H1 (cell line): ENCODE measurements at regions not wholly inside any gene's neighbourhood (a gene's known extent, or its start where the extent isn't known, plus 50 kb on each side); places are given as distances from the start of the nearest gene placed in this dataset.

ENCODE experiments used
- CTCF ChIA-PET: fragments of 300-600 bp; sonication (Branson Sonifier 250); formaldehyde crosslinking; loops from one replicate; lab custom pipeline; 2021; ENCODE audit not compliant: partially characterized antibody; lab: Charles Lee
- POLR2A ChIA-PET: fragments of 300-600 bp; sonication (Branson Sonifier 250); formaldehyde crosslinking; loops from one replicate; lab custom pipeline; 2021; ENCODE audit warnings: inconsistent platforms; ENCODE audit not compliant: partially characterized antibody; lab: Charles Lee
- DNase-seq, 2 experiments: peaks; one replicate each; pipeline versions ENCODE4 v3.0.0 to v3.0.0-alpha.2; 2010 to 2022; ENCODE audit warnings: low spot score in 2 of 2, low read depth in 1 of 2, mixed read lengths in 1 of 2
- FAIRE-seq: peaks from 2 replicates; lab custom pipeline; 2011; peaks lifted over from hg19 to GRCh38; lab: Jason Lieb, UNC
- H2AFZ ChIP-seq: 2 replicates; pipeline ENCODE4 v1.8.1; 2012; ENCODE audit warnings: low read length, inconsistent platforms
- H2AK5ac ChIP-seq: 2 replicates; pipeline ENCODE4 v1.6.1; 2013; ENCODE audit warnings: low read depth, low read length
- H2BK120ac ChIP-seq: replicated peaks from 2 replicates; pipeline ENCODE3; 2013; ENCODE audit warnings: low read depth, low read length, inconsistent platforms
- H2BK12ac ChIP-seq: 2 replicates; pipeline ENCODE4 v1.6.1; 2013; ENCODE audit warnings: low read depth, low read length
- H2BK15ac ChIP-seq: 2 replicates; pipeline ENCODE4 v1.6.1; 2013; ENCODE audit warnings: low read length
- H2BK20ac ChIP-seq: 2 replicates; pipeline ENCODE4 v1.6.1; 2013; ENCODE audit warnings: low read length
- H2BK5ac ChIP-seq: 2 replicates; pipeline ENCODE4 v1.6.1; 2013; ENCODE audit warnings: low read depth, low read length
- H3K14ac ChIP-seq: 2 replicates; pipeline ENCODE4 v1.6.1; 2013; ENCODE audit warnings: inconsistent platforms; ENCODE audit not compliant: insufficient read length
- H3K18ac ChIP-seq: 2 replicates; pipeline ENCODE4 v1.6.1; 2013; ENCODE audit warnings: low read length; ENCODE audit errors: extremely low read depth
- H3K23ac ChIP-seq: 2 replicates; pipeline ENCODE4 v1.6.1; 2013; ENCODE audit warnings: inconsistent platforms; ENCODE audit not compliant: insufficient read length
- H3K23me2 ChIP-seq: 2 replicates; pipeline ENCODE4 v1.6.1; 2013; ENCODE audit warnings: low read depth, low read length
- H3K27ac ChIP-seq: 2 replicates; pipeline ENCODE4 v1.6.1; 2011; ENCODE audit warnings: low read depth, low read length, inconsistent platforms
- H3K27me3 ChIP-seq, 4 experiments: replicated peaks in 1 of 4; 1 replicate in 1 of 4; 2 replicates in 3 of 4; pipeline versions ENCODE4 v1.6.1 to v1.8.1; 2011 to 2013; ENCODE audit warnings: low read length in 3 of 4, mild to moderate bottlenecking in 3 of 4, inconsistent platforms in 2 of 4, mixed read lengths in 2 of 4, moderate library complexity in 1 of 4; ENCODE audit not compliant: control insufficient read depth in 3 of 4, insufficient read depth in 3 of 4; ENCODE audit errors: extremely low read depth in 1 of 4
- H3K36me3 ChIP-seq, 4 experiments: 2 replicates each; pipeline versions ENCODE4 v1.6.1 to v1.8.1; 2011 to 2013; ENCODE audit warnings: mild to moderate bottlenecking in 4 of 4, low read length in 3 of 4, moderate library complexity in 2 of 4, control low read depth in 1 of 4, inconsistent platforms in 1 of 4; ENCODE audit not compliant: insufficient read depth in 4 of 4, control insufficient read depth in 2 of 4
- H3K4ac ChIP-seq: replicated peaks from 2 replicates; pipeline ENCODE3; 2013; ENCODE audit warnings: low read length, low read depth, mixed read lengths, inconsistent platforms; ENCODE audit not compliant: insufficient read length
- H3K4me1 ChIP-seq, 4 experiments: replicated peaks in 1 of 4; 1 replicate in 1 of 4; 2 replicates in 3 of 4; pipeline versions ENCODE4 v1.6.1 to v1.8.1; 2011 to 2013; ENCODE audit warnings: low read length in 3 of 4, inconsistent platforms in 2 of 4, mixed read lengths in 1 of 4; ENCODE audit not compliant: insufficient read depth in 4 of 4, control insufficient read depth in 3 of 4
- H3K4me2 ChIP-seq, 2 experiments: 2 replicates each; pipeline versions ENCODE4 v1.6.1 to v1.8.1; 2011 to 2013; ENCODE audit warnings: low read depth in 2 of 2, low read length in 2 of 2, control low read depth in 1 of 2, inconsistent platforms in 1 of 2, mild to moderate bottlenecking in 1 of 2; ENCODE audit not compliant: insufficient read depth in 1 of 2
- H3K4me3 ChIP-seq, 4 experiments: fragments of 200-600, 300-600 bp in 1 of 4; sonication (generic), shearing (Covaris generic), sonication (Bioruptor Twin) in 1 of 4; 2 replicates each; pipeline versions ENCODE4 v1.5.1 to v1.8.1; 2011 to 2016; ENCODE audit warnings: low read length in 4 of 4, low read depth in 3 of 4, control low read depth in 2 of 4, inconsistent platforms in 2 of 4, mild to moderate bottlenecking in 2 of 4, mixed read lengths in 1 of 4, moderate library complexity in 1 of 4; ENCODE audit not compliant: insufficient read depth in 2 of 4; ENCODE audit errors: extremely low read depth in 1 of 4
- H3K56ac ChIP-seq: replicated peaks from 2 replicates; pipeline ENCODE3; 2013; ENCODE audit warnings: low read depth, mild to moderate bottlenecking, mixed read lengths, low read length, inconsistent platforms; ENCODE audit not compliant: insufficient read length
- H3K79me1 ChIP-seq: 2 replicates; pipeline ENCODE4 v1.6.1; 2013; ENCODE audit warnings: low read depth, low read length, control low read depth
- H3K79me2 ChIP-seq, 2 experiments: 2 replicates each; pipeline versions ENCODE4 v1.6.1 to v1.8.1; 2012 to 2013; ENCODE audit warnings: low read length in 2 of 2, mild to moderate bottlenecking in 2 of 2, inconsistent platforms in 1 of 2; ENCODE audit not compliant: insufficient read depth in 2 of 2, control insufficient read depth in 1 of 2
- H3K9ac ChIP-seq, 4 experiments: replicated peaks in 1 of 4; 1 replicate in 1 of 4; 2 replicates in 3 of 4; pipeline versions ENCODE4 v1.6.1 to v1.8.1; 2011 to 2013; ENCODE audit warnings: low read depth in 3 of 4, low read length in 3 of 4, control low read depth in 2 of 4, mild to moderate bottlenecking in 2 of 4, moderate library complexity in 2 of 4, inconsistent platforms in 1 of 4; ENCODE audit errors: extremely low read depth in 1 of 4
- H3K9me3 ChIP-seq, 2 experiments: 2 replicates each; pipeline versions ENCODE4 v1.6.1 to v1.8.1; 2012 to 2013; ENCODE audit warnings: mild to moderate bottlenecking in 2 of 2, moderate library complexity in 2 of 2, control low read depth in 1 of 2, inconsistent platforms in 1 of 2, low read depth in 1 of 2, low read length in 1 of 2, mixed read lengths in 1 of 2; ENCODE audit not compliant: insufficient read depth in 2 of 2
- H4K20me1 ChIP-seq, 2 experiments: replicated peaks in 1 of 2; 2 replicates each; pipeline versions ENCODE3 to v1.8.1; 2011 to 2013; ENCODE audit warnings: inconsistent platforms in 2 of 2, low read length in 2 of 2, mild to moderate bottlenecking in 1 of 2; ENCODE audit not compliant: insufficient read depth in 2 of 2, control insufficient read depth in 1 of 2
- H4K5ac ChIP-seq: 2 replicates; pipeline ENCODE4 v1.6.1; 2013; ENCODE audit warnings: low read length, low read depth, mixed read lengths, inconsistent platforms; ENCODE audit not compliant: insufficient read length
- H4K8ac ChIP-seq: 2 replicates; pipeline ENCODE4 v1.8.0; 2013; ENCODE audit warnings: mild to moderate bottlenecking, moderate library complexity, low read length, inconsistent platforms; ENCODE audit not compliant: insufficient read depth; ENCODE audit errors: extremely low read depth
- H4K91ac ChIP-seq: replicated peaks from 2 replicates; pipeline ENCODE3; 2013; ENCODE audit warnings: low read length, mixed read lengths, inconsistent platforms; ENCODE audit not compliant: insufficient read length
- ATF3 ChIP-seq: IDR thresholded peaks from 2 replicates; pipeline ENCODE4 v1.6.1; 2011; ENCODE audit warnings: low read depth, mild to moderate bottlenecking, low read length; ENCODE audit not compliant: insufficient read depth
- BCL11A ChIP-seq, 2 experiments: IDR thresholded peaks; one replicate each; pipeline ENCODE4 v1.6.1; 2011; ENCODE audit warnings: low read depth in 2 of 2, low read length in 2 of 2, mild to moderate bottlenecking in 2 of 2
- CTCF ChIP-seq, 3 experiments: IDR thresholded peaks; 1 replicate in 2 of 3; 2 replicates in 1 of 3; pipeline versions ENCODE4 v1.5.1 to v1.6.1; 2011; ENCODE audit warnings: low read length in 3 of 3, mild to moderate bottlenecking in 3 of 3, inconsistent platforms in 2 of 3, low read depth in 1 of 3, moderate library complexity in 1 of 3; ENCODE audit not compliant: insufficient read depth in 1 of 3; ENCODE audit errors: control extremely low read depth in 1 of 3
- E2F6 ChIP-seq: IDR thresholded peaks from 2 replicates; pipeline ENCODE4 v1.6.1; 2012; ENCODE audit warnings: inconsistent platforms
- GABPA ChIP-seq: IDR thresholded peaks from 2 replicates; pipeline ENCODE4 v1.6.1; 2011; ENCODE audit warnings: mild to moderate bottlenecking, low read length, moderate library complexity, borderline replicate concordance; ENCODE audit not compliant: insufficient read depth
- HDAC2 ChIP-seq, 2 experiments: fragments of 300-600 bp in 1 of 2; sonication (generic) in 1 of 2; IDR thresholded peaks; 2 replicates each; pipeline ENCODE4 v1.6.1; 2011 to 2012; ENCODE audit warnings: low read depth in 2 of 2, low read length in 2 of 2, mild to moderate bottlenecking in 2 of 2, moderate library complexity in 2 of 2, borderline replicate concordance in 1 of 2, inconsistent platforms in 1 of 2
- KDM1A ChIP-seq: fragments of 200-600, 300-600 bp; sonication (generic); IDR thresholded peaks from 2 replicates; pipeline ENCODE4 v1.7.1; 2016; ENCODE audit warnings: mild to moderate bottlenecking, low read length, borderline replicate concordance
- NRF1 ChIP-seq: IDR thresholded peaks from 2 replicates; pipeline ENCODE4 v1.6.1; 2011; ENCODE audit warnings: mild to moderate bottlenecking, low read depth, low read length, improper control_type of control experiment
- PHF8 ChIP-seq: fragments of 200-600 bp; sonication (generic); conservative IDR thresholded peaks from 2 replicates; pipeline ENCODE4 v1.7.1; 2012; ENCODE audit warnings: low read depth, mild to moderate bottlenecking, inconsistent platforms, low read length, moderate library complexity
- POLR2AphosphoS5 ChIP-seq: IDR thresholded peaks from 2 replicates; pipeline ENCODE4 v1.6.1; 2011; ENCODE audit warnings: low read depth, low read length
- WGBS, 2 experiments: shearing (Covaris generic) in 1 of 2; methylation state at CpG; one replicate each; pipeline versions ENCODE4 v1.1.6 to v1.1.7; 2013 to 2015; ENCODE audit warnings: low lambda C conversion rate in 2 of 2, mixed read lengths in 2 of 2, inconsistent platforms in 1 of 2, low coverage in 1 of 2, missing lambda C conversion rate in 1 of 2; ENCODE audit not compliant: insufficient replicate concordance in 2 of 2, insufficient coverage in 1 of 2, insufficient read length in 1 of 2; ENCODE audit errors: extremely low coverage in 1 of 2, missing lambda C conversion rate in 1 of 2; 5-methylcytosine and 5-hydroxymethylcytosine counted together

- 89% methylated on average over 1 of the region's 1 CpG; no CpG with 5 or more reads in 1 of the 2 experiments for WGBS, 2 experiments
- no peak overlapping the region for H2BK15ac ChIP-seq
- H2BK5ac ChIP-seq: no peak overlapping the region
- no peaks in the 10 kb centered on the region for H3K9me3 ChIP-seq
- H3K79me2 ChIP-seq: no peaks in the 10 kb centered on the region
- H3K18ac ChIP-seq: no peak overlapping the region
- ChIA-PET POLR2A (no interaction called here), CTCF (interaction anchor here (0.6 to 0.8 kb wide), 2 partner anchors 66 to 95 kb away, joined by 3 read pairs; no protein-coding TSS in a partner anchor)
- no peaks in the 10 kb centered on the region for H3K79me1 ChIP-seq
- H3K23ac ChIP-seq: no peak overlapping the region
- no peak overlapping the region for H3K4ac ChIP-seq
- H2BK120ac ChIP-seq: no peak overlapping the region
- no peaks in the 10 kb centered on the region for H3K27me3 ChIP-seq
- DNase-seq (no peak), FAIRE-seq (no peak)
- no peak overlapping the region for H2AK5ac ChIP-seq
- no peaks in the 10 kb centered on the region for H3K36me3 ChIP-seq
- no peak overlapping the region for H3K56ac ChIP-seq
- no peak overlapping the region for H4K91ac ChIP-seq
- H3K9ac ChIP-seq: no peak overlapping the region
- no peak overlapping the region for H4K8ac ChIP-seq
- H3K4me3 ChIP-seq: no peak overlapping the region
- H3K4me1 ChIP-seq: peaks cover 0 to 2% (median 0%) of the 10 kb centered on the region in 4 experiments; a peak in 1 of 7 replicates
- no peak overlapping the region for H3K27ac ChIP-seq
- no peak overlapping the region for H2BK20ac ChIP-seq
- H2AFZ ChIP-seq: no peak overlapping the region
- H4K20me1 ChIP-seq: no peaks in the 10 kb centered on the region
- no peak overlapping the region for H3K4me2 ChIP-seq
- H2BK12ac ChIP-seq: no peak overlapping the region
- no peak overlapping the region for H3K14ac ChIP-seq
- no peak overlapping the region for H4K5ac ChIP-seq
- no peaks in the 10 kb centered on the region for H3K23me2 ChIP-seq
- TF ChIP-seq PHF8 (no peak), GABPA (no peak), HDAC2 (IDR thresholded peaks at IDR 0.05; ENCODE audit: borderline replicate concordance in 1 of 2, low read depth in 2 of 2, low read length in 2 of 2) (no peak), CTCF (IDR thresholded peaks at IDR 0.05; ENCODE audit: control extremely low read depth in 1 of 3, insufficient read depth in 1 of 3, low read depth in 1 of 3, low read length in 3 of 3) (no peak), BCL11A (IDR thresholded peaks at IDR 0.05; ENCODE audit: low read depth in 2 of 2, low read length in 2 of 2) (no peak), E2F6 (no peak), NRF1 (no peak), KDM1A (no peak), ATF3 (no peak), POLR2AphosphoS5 (no peak)
Observed at GRCh38 chr11:109847621-109848020, 245.6 kb upstream of the ZC3H12C start.
